Activated T-cell treated with anti-CD3 and anti-CD28 coated beads, Interleukin-2, amount 50 U/mL, for 72 hours (primary cell): ENCODE measurements at regions not wholly inside any gene's neighbourhood (a gene's known extent, or its start where the extent isn't known, plus 50 kb on each side); places are given as distances from the start of the nearest gene placed in this dataset.

Experiments used
- ATAC-seq, 2 donors: fragments of 150-1000 bp; cut with Tn5 transposase; replicated peaks in 1 of 2; 2 replicates each; pipeline ENCODE4 v1.10.0; 2021; ENCODE audit warnings: moderate library complexity in 2 of 2, mild to moderate bottlenecking in 1 of 2
- DNase-seq, 2 donors: peaks; one replicate each; pipeline ENCODE4 v3.0.0; 2021 to 2022; ENCODE audit warnings: mixed read lengths in 1 of 2
- H3K27ac Mint-ChIP-seq: one replicate; pipeline ENCODE4 v1.8.0; 2022; ENCODE audit warnings: mild to moderate bottlenecking, moderate library complexity, mixed read lengths
- H3K27me3 Mint-ChIP-seq: one replicate; pipeline ENCODE4 v1.8.0; 2022; ENCODE audit warnings: low read depth, mixed read lengths
- H3K36me3 Mint-ChIP-seq, 2 donors: one replicate each; pipeline ENCODE4 v1.8.0; 2022; ENCODE audit warnings: mixed read lengths in 2 of 2, mild to moderate bottlenecking in 1 of 2; ENCODE audit not compliant: insufficient read depth in 2 of 2
- H3K4me1 Mint-ChIP-seq: one replicate; pipeline ENCODE4 v1.8.0; 2022; ENCODE audit warnings: low read depth, mixed read lengths
- H3K4me3 Mint-ChIP-seq, 2 donors: one replicate each; pipeline ENCODE4 v1.8.0; 2022; ENCODE audit warnings: mild to moderate bottlenecking in 2 of 2, mixed read lengths in 2 of 2, moderate library complexity in 2 of 2
- H3K9me3 Mint-ChIP-seq, 2 donors: one replicate each; pipeline ENCODE4 v1.8.0; 2022; ENCODE audit warnings: mixed read lengths in 2 of 2

DNA sequence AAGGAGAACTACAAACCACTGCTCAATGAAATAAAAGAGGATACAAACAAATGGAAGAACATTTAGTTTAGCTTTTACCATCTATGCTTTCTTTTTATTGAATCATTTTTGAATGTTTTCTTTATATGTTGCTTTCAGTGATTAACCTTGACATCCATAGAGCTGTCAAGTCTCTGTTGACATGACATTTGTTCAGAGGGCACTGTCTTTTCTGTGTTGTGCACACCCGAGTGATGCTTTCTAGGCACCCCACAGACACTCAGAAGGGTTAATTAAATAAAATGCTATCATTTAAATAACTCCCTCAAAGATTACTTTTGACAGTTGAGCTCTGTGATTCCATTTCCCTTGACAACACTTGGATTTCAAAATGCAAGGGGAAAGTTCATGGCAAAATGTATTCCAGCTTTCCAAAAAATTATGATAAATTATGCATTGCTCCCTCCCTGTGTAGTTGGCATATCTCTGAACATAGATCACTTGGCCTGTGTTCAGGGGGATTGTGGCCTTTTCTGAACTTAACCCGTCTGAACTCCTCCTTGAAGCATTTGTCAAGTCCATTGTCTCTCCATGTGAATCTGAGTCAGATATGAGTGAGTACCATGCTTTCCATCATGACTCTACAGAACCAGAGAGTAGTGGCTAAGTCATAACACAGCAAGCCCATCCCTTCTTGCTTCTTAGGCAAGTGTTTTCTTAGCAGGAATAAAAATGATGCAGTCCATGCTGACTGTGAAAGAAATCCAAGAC, 372.6 kb downstream of the RPRM start:
- no peaks in the 10 kb centered on the region for H3K36me3 Mint-ChIP-seq
- DNase-seq (no peak), ATAC-seq (no peak)
- no peak overlapping the region for H3K27ac Mint-ChIP-seq
- H3K27me3 Mint-ChIP-seq = peaks cover 7% of the 10 kb centered on the region
- peak overlapping the region in 1 of 2 donors; percentile 64 for H3K4me3 Mint-ChIP-seq
- no peaks in the 10 kb centered on the region for H3K4me1 Mint-ChIP-seq
- H3K9me3 Mint-ChIP-seq = peaks cover 0 to 3% of the 10 kb centered on the region in 2 donors

DNA sequence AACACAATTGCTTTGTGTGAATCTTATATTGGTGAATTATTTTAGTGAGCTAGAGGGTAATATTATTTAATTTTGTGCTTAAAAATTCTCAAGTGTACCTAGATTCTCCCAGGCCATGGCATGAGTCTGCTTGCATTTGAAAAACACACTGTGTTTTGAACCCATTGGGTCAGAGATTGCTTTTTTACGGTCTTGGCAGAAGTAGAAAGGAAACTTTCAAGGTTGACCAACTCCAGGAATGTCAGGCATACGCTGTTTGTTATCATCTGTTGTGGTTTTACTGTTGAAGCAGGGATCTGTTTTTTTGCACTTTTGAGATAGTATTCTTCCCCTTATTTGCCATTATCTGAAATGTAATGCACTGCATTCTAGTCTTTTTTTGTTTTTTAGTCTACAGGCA, 377.4 kb downstream of the RPRM start:
- DNase-seq (no peak), ATAC-seq (no peak)
- H3K36me3 Mint-ChIP-seq = no peaks in the 10 kb centered on the region
- no peak overlapping the region for H3K4me3 Mint-ChIP-seq
- H3K27ac Mint-ChIP-seq = no peak overlapping the region
- no peaks in the 10 kb centered on the region for H3K4me1 Mint-ChIP-seq
- H3K9me3 Mint-ChIP-seq = peaks cover 0 to 3% of the 10 kb centered on the region in 2 donors
- peaks cover 7% of the 10 kb centered on the region for H3K27me3 Mint-ChIP-seq

DNA sequence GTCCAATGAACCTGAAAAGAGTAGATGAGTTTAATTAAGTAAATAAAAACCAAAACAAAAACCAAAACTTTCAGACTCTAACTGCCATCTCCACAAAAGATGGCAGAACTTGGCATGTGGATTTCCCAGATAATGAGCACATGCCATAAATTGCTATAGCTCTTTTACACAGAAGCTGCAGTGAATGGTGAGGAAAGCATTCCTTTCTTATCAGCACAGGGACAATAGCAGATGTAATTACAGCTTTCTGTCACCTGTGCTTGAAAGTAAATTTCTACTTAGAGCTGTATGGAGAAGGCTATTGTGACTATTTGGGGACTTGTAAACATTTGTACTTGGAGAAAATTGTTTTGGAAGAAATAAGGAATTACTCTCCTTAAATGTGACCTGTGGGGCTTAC, 378.4 kb downstream of the RPRM start:
- H3K36me3 Mint-ChIP-seq = no peaks in the 10 kb centered on the region
- ATAC-seq = no peak
- H3K4me1 Mint-ChIP-seq = no peaks in the 10 kb centered on the region

DNA sequence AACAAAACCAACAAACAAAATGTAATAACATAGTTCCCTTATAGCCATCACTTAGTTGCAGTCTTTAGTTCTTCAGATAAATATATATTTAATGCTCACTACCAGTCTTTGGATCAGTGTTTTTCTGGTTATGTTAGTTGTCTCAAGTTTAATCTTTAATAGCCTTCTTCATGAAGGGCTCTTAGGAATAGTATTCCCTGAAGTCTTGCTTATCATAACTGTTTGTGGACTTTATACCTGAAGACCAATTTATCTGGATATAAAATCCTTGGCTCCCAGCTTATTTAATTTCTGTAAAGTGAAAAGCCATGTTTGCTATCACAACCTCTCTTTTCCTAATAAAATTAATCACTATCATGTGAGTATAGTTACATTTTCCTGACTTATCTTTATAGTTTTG, 379.7 kb downstream of the ARL6IP6 start:
- H3K4me1 Mint-ChIP-seq = no peaks in the 10 kb centered on the region
- H3K4me3 Mint-ChIP-seq = no peak overlapping the region
- DNase-seq (no peak), ATAC-seq (no peak)
- H3K27ac Mint-ChIP-seq = no peak overlapping the region
- peaks cover 3% of the 10 kb centered on the region for H3K27me3 Mint-ChIP-seq
- peaks cover 0 to 1% of the 10 kb centered on the region in 2 donors for H3K9me3 Mint-ChIP-seq
- H3K36me3 Mint-ChIP-seq = no peaks in the 10 kb centered on the region

More for the DNA sequence above, 378.4 kb downstream of the RPRM start:
- peaks cover 0 to 3% of the 10 kb centered on the region in 2 donors for H3K9me3 Mint-ChIP-seq
- DNase-seq = no peak
- peaks cover 7% of the 10 kb centered on the region for H3K27me3 Mint-ChIP-seq
- H3K27ac Mint-ChIP-seq = no peak overlapping the region
- H3K4me3 Mint-ChIP-seq = no peak overlapping the region

DNA sequence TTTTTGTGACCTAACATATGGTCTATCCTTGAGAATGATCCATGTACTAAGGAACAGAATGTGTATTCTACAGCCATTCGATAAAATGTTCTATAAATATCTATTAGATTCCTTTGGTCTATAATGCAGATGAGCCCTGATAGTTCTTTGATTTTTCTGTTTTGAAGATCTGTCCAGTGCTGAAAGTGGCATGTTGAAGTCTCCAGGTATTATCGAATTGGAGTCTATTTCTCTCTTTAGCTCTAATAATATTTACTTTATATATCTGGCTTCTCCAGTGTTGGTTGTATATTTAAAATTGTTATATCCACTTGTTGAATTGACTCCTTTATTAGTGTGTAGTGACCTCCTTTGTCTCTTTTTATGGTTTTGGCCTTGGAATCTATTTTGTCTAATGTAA, 377.9 kb downstream of the ARL6IP6 start:
- Mint-ChIP-seq H3K9me3 (peaks cover 2 to 3% of the 10 kb centered on the region in 2 donors), H3K4me3 (no peak overlapping the region), H3K36me3 (no peaks in the 10 kb centered on the region), H3K4me1 (no peaks in the 10 kb centered on the region), H3K27ac (no peak overlapping the region), H3K27me3 (no peaks in the 10 kb centered on the region)
- ATAC-seq = no peak
- DNase-seq = no peak

DNA sequence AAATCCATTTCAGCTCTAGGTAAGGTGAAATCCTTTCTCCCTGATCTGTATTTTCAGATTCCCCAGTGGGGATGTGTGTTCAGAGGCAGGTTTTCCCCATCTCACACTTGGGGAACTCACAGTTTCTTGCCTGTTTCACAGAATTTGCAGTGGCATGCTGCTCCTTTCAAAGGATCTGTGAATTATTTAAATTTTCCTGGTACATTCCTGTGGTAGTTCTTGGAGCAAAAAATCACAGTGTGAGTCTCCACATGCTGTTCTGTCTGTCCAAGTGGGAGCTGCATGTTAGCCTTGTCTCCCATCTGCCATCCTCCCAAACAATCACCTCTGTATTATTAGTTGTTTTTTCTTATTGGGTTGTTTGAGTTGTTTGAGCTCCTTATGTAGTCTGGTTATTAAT, 372.9 kb downstream of the ARL6IP6 start:
- H3K9me3 Mint-ChIP-seq = peaks cover 4 to 6% of the 10 kb centered on the region in 2 donors
- ATAC-seq (no peak), DNase-seq (no peak)
- no peaks in the 10 kb centered on the region for H3K4me1 Mint-ChIP-seq
- no peak overlapping the region for H3K4me3 Mint-ChIP-seq
- no peaks in the 10 kb centered on the region for H3K36me3 Mint-ChIP-seq
- H3K27me3 Mint-ChIP-seq = no peaks in the 10 kb centered on the region
- H3K27ac Mint-ChIP-seq = no peak overlapping the region

DNA sequence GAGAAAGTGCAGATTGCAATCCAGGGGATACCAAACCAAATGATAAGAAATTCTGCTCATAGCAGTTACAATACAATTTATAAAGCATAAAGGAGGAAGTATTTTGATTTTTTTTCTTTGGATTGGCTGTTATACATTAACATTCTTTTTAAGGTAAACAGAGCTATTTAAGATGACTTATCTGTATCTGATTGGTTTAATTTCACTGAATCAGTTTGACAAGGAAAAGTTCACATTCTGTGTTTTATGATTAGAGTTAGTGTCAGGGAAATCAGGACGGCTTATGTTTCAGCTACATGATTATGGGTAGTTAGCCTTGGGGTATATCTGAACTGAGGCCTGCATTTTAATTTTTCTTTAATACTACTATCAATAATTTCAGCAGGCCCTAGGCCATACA, 360.9 kb downstream of the ARL6IP6 start:
- H3K27me3 Mint-ChIP-seq = no peaks in the 10 kb centered on the region
- H3K4me3 Mint-ChIP-seq = no peak overlapping the region
- peaks cover 5 to 6% of the 10 kb centered on the region in 2 donors for H3K9me3 Mint-ChIP-seq
- DNase-seq (no peak), ATAC-seq (no peak)
- no peaks in the 10 kb centered on the region for H3K4me1 Mint-ChIP-seq
- H3K27ac Mint-ChIP-seq = no peak overlapping the region
- H3K36me3 Mint-ChIP-seq = no peaks in the 10 kb centered on the region

DNA sequence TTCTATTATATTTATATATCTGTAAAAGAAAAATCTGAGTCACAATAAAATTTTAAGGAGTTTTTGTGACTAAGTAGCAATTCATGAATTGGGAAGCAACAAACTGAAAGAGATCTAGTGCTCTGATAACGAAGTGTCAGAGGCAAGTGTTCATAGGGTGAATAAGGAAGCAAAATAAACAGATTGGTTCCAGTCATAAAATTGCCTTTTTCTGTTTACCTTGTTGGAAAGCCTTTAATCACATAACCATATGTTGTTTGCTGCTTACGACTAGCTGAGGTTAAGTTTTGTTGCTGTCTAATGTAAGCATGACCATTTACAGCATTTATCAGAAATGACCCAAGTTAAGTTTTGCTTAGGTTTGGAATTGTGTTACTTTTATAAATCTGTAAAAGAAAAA, 358.9 kb downstream of the ARL6IP6 start:
- Mint-ChIP-seq H3K36me3 (no peaks in the 10 kb centered on the region), H3K27ac (no peak overlapping the region), H3K9me3 (peaks cover 0 to 3% of the 10 kb centered on the region in 2 donors), H3K4me1 (no peaks in the 10 kb centered on the region), H3K27me3 (no peaks in the 10 kb centered on the region), H3K4me3 (no peak overlapping the region)
- no peak for ATAC-seq
- no peak for DNase-seq

DNA sequence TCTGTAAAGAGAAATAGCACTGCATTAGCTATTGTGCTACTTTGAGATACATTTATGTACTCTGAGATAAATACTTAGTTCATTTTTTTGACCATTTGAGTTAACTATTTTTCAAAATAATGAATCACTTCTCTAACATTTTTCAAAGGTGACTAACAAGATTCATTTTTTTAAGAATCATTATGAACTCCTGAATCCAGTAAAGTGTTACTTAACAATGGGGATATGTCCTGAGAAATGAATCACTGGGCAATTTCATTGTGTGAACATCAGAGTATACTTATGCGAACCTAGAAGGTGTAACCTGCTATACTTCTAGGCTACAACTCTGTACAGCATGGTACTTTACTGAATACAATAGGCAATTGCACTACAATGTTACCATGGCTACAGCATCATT, 355.8 kb downstream of the ARL6IP6 start:
- H3K9me3 Mint-ChIP-seq = no peaks in the 10 kb centered on the region
- no peak overlapping the region for H3K27ac Mint-ChIP-seq
- H3K27me3 Mint-ChIP-seq = no peaks in the 10 kb centered on the region
- H3K36me3 Mint-ChIP-seq = no peaks in the 10 kb centered on the region
- H3K4me1 Mint-ChIP-seq = no peaks in the 10 kb centered on the region
- ATAC-seq (no peak), DNase-seq (no peak)
- H3K4me3 Mint-ChIP-seq = no peak overlapping the region

DNA sequence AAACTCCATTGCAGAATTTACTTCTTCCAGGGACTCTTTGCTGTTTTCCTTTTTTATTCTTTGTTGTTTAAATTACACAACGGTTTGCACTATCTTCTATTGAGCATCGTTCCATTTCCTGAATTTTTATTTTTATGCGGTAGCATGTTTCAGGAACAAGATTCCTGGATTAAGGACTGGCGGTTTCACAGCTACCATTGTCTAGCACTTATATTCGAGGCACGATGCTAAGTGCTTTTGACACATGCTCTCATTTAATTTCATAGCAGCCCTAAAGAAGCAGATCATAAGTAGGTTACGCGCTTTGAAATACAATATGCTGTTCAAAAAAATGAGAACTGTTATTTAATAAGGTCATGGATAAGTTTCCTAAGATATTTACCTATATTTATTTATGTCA, 354.4 kb downstream of the ARL6IP6 start:
- DNase-seq = no peak
- H3K27ac Mint-ChIP-seq = no peak overlapping the region
- H3K4me3 Mint-ChIP-seq = no peak overlapping the region
- H3K9me3 Mint-ChIP-seq = no peaks in the 10 kb centered on the region
- no peaks in the 10 kb centered on the region for H3K36me3 Mint-ChIP-seq
- no peak for ATAC-seq
- H3K4me1 Mint-ChIP-seq = no peaks in the 10 kb centered on the region
- no peaks in the 10 kb centered on the region for H3K27me3 Mint-ChIP-seq

DNA sequence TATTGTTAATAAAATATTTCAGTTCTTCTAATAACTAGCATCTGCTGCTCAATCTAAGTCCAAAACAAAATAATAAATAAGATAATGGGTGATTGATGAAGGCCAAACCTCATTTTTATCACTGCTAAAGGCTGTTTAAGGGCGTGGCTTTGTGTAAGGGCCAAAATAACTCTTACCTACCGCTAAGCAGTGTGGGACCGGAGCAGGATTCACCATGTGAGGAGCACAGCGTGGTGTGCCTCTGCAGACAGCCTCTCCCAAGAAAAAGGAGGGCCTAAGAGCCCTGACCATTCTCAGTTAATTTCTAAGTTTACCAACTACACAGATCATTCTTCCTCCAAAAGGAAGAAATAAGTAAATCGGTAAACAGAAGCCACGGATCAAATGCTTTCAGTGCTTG, 353.7 kb downstream of the ARL6IP6 start:
- Mint-ChIP-seq H3K36me3 (no peaks in the 10 kb centered on the region), H3K4me1 (no peaks in the 10 kb centered on the region), H3K4me3 (no peak overlapping the region), H3K27me3 (no peaks in the 10 kb centered on the region), H3K9me3 (no peaks in the 10 kb centered on the region), H3K27ac (no peak overlapping the region)
- ATAC-seq (no peak), DNase-seq (no peak)

DNA sequence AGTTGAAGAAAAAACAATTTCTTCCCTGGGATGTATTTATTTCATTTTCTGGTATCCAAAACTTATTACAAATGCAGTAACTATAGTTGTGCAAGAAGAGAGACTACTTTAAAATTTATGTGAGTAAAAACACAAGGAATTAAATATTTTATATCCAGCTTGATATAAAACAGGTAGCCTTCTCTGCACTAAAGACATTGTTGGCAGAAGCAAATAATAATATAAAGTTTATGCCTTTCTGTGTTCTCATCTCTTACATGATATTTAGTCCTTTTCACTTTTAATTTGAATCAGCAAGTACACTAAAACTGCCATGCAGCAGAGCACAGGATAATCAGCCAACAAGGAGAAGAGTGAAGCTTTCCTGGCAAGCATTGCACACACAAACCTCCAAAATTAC, 352.7 kb downstream of the ARL6IP6 start:
- Mint-ChIP-seq H3K27ac (no peak overlapping the region), H3K4me1 (no peaks in the 10 kb centered on the region), H3K4me3 (no peak overlapping the region), H3K9me3 (no peaks in the 10 kb centered on the region), H3K27me3 (no peaks in the 10 kb centered on the region), H3K36me3 (no peaks in the 10 kb centered on the region)
- no peak for DNase-seq
- no peak for ATAC-seq

DNA sequence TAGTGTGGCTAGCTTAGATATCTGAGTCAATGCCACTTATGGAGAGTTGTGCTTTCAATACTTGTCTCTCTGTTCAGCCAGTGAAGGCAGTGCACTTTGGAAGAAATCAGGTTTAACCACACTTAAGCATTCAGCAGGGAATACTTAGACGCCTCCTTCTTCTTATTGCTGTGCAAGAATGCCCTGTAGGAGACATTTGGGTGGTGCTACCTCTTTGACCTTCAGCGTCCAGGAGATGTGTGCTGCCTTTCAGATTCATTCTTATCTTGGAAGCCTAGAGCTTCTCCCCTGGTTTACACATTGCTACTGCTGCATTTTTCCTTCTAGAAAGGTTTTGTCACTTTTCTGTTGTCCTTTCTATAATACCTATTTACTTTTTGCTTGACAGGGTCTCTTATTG, 350.5 kb downstream of the ARL6IP6 start:
- Mint-ChIP-seq H3K36me3 (no peaks in the 10 kb centered on the region), H3K27me3 (no peaks in the 10 kb centered on the region), H3K4me1 (no peaks in the 10 kb centered on the region), H3K27ac (no peak overlapping the region), H3K4me3 (no peak overlapping the region), H3K9me3 (peaks cover 0 to 2% of the 10 kb centered on the region in 2 donors)
- ATAC-seq (no peak), DNase-seq (no peak)

DNA sequence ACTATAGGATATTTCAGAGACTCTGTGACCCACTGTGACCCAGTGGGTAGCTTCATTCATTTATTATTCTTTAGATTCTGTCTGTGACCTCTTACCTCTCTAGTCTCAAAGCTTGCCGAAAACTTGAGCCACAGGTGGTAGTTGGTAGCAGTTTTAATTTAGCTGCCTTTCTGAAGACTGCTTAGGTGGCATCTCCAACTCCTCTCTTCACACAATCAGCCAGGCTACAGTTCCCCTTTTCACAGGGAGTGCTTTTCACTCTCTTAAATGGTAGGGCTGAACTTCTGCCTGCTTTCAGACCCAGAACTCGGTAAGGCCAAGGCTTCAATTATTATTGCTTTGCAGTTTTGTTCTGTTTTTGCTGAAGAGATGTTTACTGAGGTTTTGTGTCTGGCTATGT, 349.6 kb downstream of the ARL6IP6 start:
- no peak for ATAC-seq
- H3K4me3 Mint-ChIP-seq = no peak overlapping the region
- no peaks in the 10 kb centered on the region for H3K27me3 Mint-ChIP-seq
- no peak overlapping the region for H3K27ac Mint-ChIP-seq
- peaks cover 0 to 2% of the 10 kb centered on the region in 2 donors for H3K9me3 Mint-ChIP-seq
- no peaks in the 10 kb centered on the region for H3K4me1 Mint-ChIP-seq
- H3K36me3 Mint-ChIP-seq = no peaks in the 10 kb centered on the region
- DNase-seq = no peak
